Endothelial cell of umbilical vein (primary cell): ENCODE measurements at regions not wholly inside any gene's neighbourhood (a gene's known extent, or its start where the extent isn't known, plus 50 kb on each side); places are given as distances from the start of the nearest gene placed in this dataset.

Experiments
- CTCF ChIP-seq, 2 donors: IDR thresholded peaks; 1 replicate in 1 of 2; 2 replicates in 1 of 2; pipeline ENCODE4 v1.5.1; 2011; ENCODE audit warnings: low read length in 2 of 2, mild to moderate bottlenecking in 2 of 2, moderate library complexity in 2 of 2, control low read depth in 1 of 2, inconsistent platforms in 1 of 2, low read depth in 1 of 2; ENCODE audit not compliant: insufficient read depth in 1 of 2; ENCODE audit errors: extremely low read depth in 1 of 2
- EZH2 ChIP-seq: IDR thresholded peaks from 2 replicates; pipeline ENCODE4 v1.6.1; 2012; ENCODE audit warnings: borderline replicate concordance, low read depth, mild to moderate bottlenecking, moderate library complexity, low read length, inconsistent platforms; ENCODE audit not compliant: severe bottlenecking
- FOS ChIP-seq: IDR thresholded peaks from 2 replicates; pipeline ENCODE4 v1.6.1; 2011; ENCODE audit warnings: mild to moderate bottlenecking, low read length, moderate library complexity, borderline replicate concordance; ENCODE audit not compliant: insufficient read depth
- MYC ChIP-seq: IDR thresholded peaks from one replicate; pipeline ENCODE4 v1.6.1; 2011; ENCODE audit warnings: mild to moderate bottlenecking, low read depth, low read length
- POLR2A ChIP-seq: IDR thresholded peaks from 2 replicates; pipeline ENCODE4 v1.6.1; 2012; ENCODE audit warnings: low read depth, mild to moderate bottlenecking, control low read depth, low read length

GRCh38 chr3:110521019-110521418, 550.6 kb upstream of the NECTIN3 start:
- TF ChIP-seq CTCF (IDR thresholded peaks at IDR 0.05; ENCODE audit: extremely low read depth in 1 of 2, insufficient read depth in 1 of 2, low read depth in 1 of 2, low read length in 2 of 2) (no peak), FOS (peak; percentile 98), EZH2 (no peak), MYC (peak; percentile 64), POLR2A (no peak)
